Omental fat pad (tissue), 3 donors: ENCODE measurements at regions not wholly inside any gene's neighbourhood (a gene's known extent, or its start where the extent isn't known, plus 50 kb on each side); places are given as distances from the start of the nearest gene placed in this dataset.

Experiments
- ATAC-seq: fragments of 150-250 bp; one replicate; pipeline ENCODE4 v1.9.1; 2016; ENCODE audit warnings: mild to moderate bottlenecking, moderate library complexity; ENCODE audit not compliant: low FRiP score
- DNase-seq: peaks from one replicate; pipeline ENCODE4 v3.0.0-alpha.2; 2019; ENCODE audit warnings: low spot score
- CTCF ChIP-seq, 3 donors: fragments of 450-650 bp; IDR thresholded peaks; one replicate each; pipeline ENCODE4 v1.5.1; 2016 to 2017; ENCODE audit warnings: antibody characterized with exemption in 3 of 3, mild to moderate bottlenecking in 3 of 3, moderate library complexity in 2 of 3

GRCh38 chr12:127592245-127592644 lies 674.7 kb upstream of the TMEM132C start:
- no peak for ATAC-seq
- DNase-seq = no peak
- no peak for TF ChIP-seq CTCF (IDR thresholded peaks at IDR 0.05)

GRCh38 chr12:127594351-127594970 lies 672.5 kb upstream of the TMEM132C start:
- no peak for TF ChIP-seq CTCF (IDR thresholded peaks at IDR 0.05)
- DNase-seq (no peak), ATAC-seq (no peak)

GRCh38 chr12:127595506-127595905 lies 671.5 kb upstream of the TMEM132C start:
- DNase-seq = no peak
- ATAC-seq = no peak
- TF ChIP-seq CTCF (IDR thresholded peaks at IDR 0.05) = no peak

- DNase-seq = no peak
- ATAC-seq = no peak
- TF ChIP-seq CTCF (IDR thresholded peaks at IDR 0.05) = no peak
Observed at GRCh38 chr12:127596891-127597290, 670.1 kb upstream of the TMEM132C start.

GRCh38 chr12:127599436-127599835 lies 667.5 kb upstream of the TMEM132C start:
- no peak for DNase-seq

GRCh38 chr12:127600211-127600610 lies 666.8 kb upstream of the TMEM132C start:
- TF ChIP-seq CTCF (IDR thresholded peaks at IDR 0.05) = no peak
- ATAC-seq = no peak

More at GRCh38 chr12:127599436-127599835, 667.5 kb upstream of the TMEM132C start:
- no peak for ATAC-seq
- TF ChIP-seq CTCF (IDR thresholded peaks at IDR 0.05) = no peak

GRCh38 chr12:127606476-127607015 lies 660.4 kb upstream of the TMEM132C start:
- TF ChIP-seq CTCF (IDR thresholded peaks at IDR 0.05) = no peak
- ATAC-seq = no peak
- DNase-seq = no peak

More at GRCh38 chr12:127600211-127600610, 666.8 kb upstream of the TMEM132C start:
- DNase-seq = no peak
